Natural killer cell (primary cell): ENCODE measurements at regions not wholly inside any gene's neighbourhood (a gene's known extent, or its start where the extent isn't known, plus 50 kb on each side); places are given as distances from the start of the nearest gene placed in this dataset.

ENCODE experiments used
- ATAC-seq, 3 donors: fragments of 150-1000 bp in 2 of 3; fragments of 200-7000 bp in 1 of 3; cut with Tn5 transposase; 1 replicate in 1 of 3; 2 replicates in 2 of 3; pipeline ENCODE4 v1.10.0; 2021; ENCODE audit warnings: mild to moderate bottlenecking in 2 of 3, moderate library complexity in 2 of 3
- DNase-seq, 2 donors: peaks; one replicate each; pipeline versions ENCODE4 v3.0.0 to v3.0.0-alpha.2; 2013 to 2021; ENCODE audit warnings: mixed read lengths in 1 of 2
- H3K27ac ChIP-seq: one replicate; pipeline ENCODE4 v1.5.1; 2013; ENCODE audit warnings: mild to moderate bottlenecking, low read length
- H3K27me3 ChIP-seq: one replicate; pipeline ENCODE4 v1.6.1; 2013; ENCODE audit warnings: low read length; ENCODE audit not compliant: control insufficient read depth, insufficient read depth
- H3K36me3 ChIP-seq: one replicate; pipeline ENCODE4 v1.6.1; 2013; ENCODE audit warnings: low read length; ENCODE audit not compliant: control insufficient read depth, insufficient read depth
- H3K4me1 ChIP-seq: one replicate; pipeline ENCODE4 v1.6.1; 2013; ENCODE audit warnings: low read length; ENCODE audit not compliant: control insufficient read depth, insufficient read depth
- H3K4me3 ChIP-seq: one replicate; pipeline ENCODE4 v1.5.1; 2013; ENCODE audit warnings: low read length
- H3K9me3 ChIP-seq: one replicate; pipeline ENCODE4 v1.6.1; 2013; ENCODE audit warnings: low read length; ENCODE audit not compliant: control insufficient read depth, insufficient read depth
- H3K27ac Mint-ChIP-seq, 2 donors: one replicate each; pipeline ENCODE4 v1.8.0; 2022; ENCODE audit warnings: mild to moderate bottlenecking in 2 of 2, mixed read lengths in 2 of 2, moderate library complexity in 1 of 2
- H3K27me3 Mint-ChIP-seq, 2 donors: one replicate each; pipeline ENCODE4 v1.8.0; 2022; ENCODE audit warnings: low read depth in 2 of 2, mixed read lengths in 2 of 2
- H3K36me3 Mint-ChIP-seq: one replicate; pipeline ENCODE4 v1.8.0; 2022; ENCODE audit warnings: mixed read lengths
- H3K4me1 Mint-ChIP-seq, 2 donors: one replicate each; pipeline ENCODE4 v1.8.0; 2022; ENCODE audit warnings: mixed read lengths in 2 of 2
- H3K4me3 Mint-ChIP-seq: one replicate; pipeline ENCODE4 v1.8.0; 2022; ENCODE audit warnings: mild to moderate bottlenecking, moderate library complexity, mixed read lengths
- H3K9me3 Mint-ChIP-seq, 2 donors: one replicate each; pipeline ENCODE4 v1.8.0; 2022; ENCODE audit warnings: mixed read lengths in 2 of 2
- CTCF ChIP-seq: fragments of 200-600 bp; IDR thresholded peaks from one replicate; pipeline ENCODE4 v1.8.0; 2022; ENCODE audit warnings: antibody characterized with exemption
- WGBS: methylation state at CpG from one replicate; pipeline ENCODE4 v1.1.7; 2013; ENCODE audit warnings: missing lambda C conversion rate; ENCODE audit not compliant: insufficient coverage; 5-methylcytosine and 5-hydroxymethylcytosine counted together
- intact Hi-C: fragments of 100-400 bp; cut with micrococcal nuclease; formaldehyde crosslinking; loops from one replicate; pipeline ENCODE4 v1.14.2; 2022

- H3K9me3 ChIP-seq = peaks cover 4% of the 10 kb centered on the region
- 94% methylated on average over 1 of the region's 1 CpG for WGBS
- no peak overlapping the region for H3K27ac ChIP-seq
- Mint-ChIP-seq H3K27me3 (no peaks in the 10 kb centered on the region), H3K27ac (no peak overlapping the region), H3K36me3 (peaks cover 10% of the 10 kb centered on the region), H3K4me3 (no peak overlapping the region), H3K9me3 (peaks cover 6 to 9% of the 10 kb centered on the region in 2 donors), H3K4me1 (no peaks in the 10 kb centered on the region)
- no peaks in the 10 kb centered on the region for H3K27me3 ChIP-seq
- H3K4me1 ChIP-seq = no peaks in the 10 kb centered on the region
- ATAC-seq (no peak), DNase-seq (no peak)
- no peaks in the 10 kb centered on the region for H3K36me3 ChIP-seq
- intact Hi-C loops = no loop called here
- no peak for TF ChIP-seq CTCF
- no peak overlapping the region for H3K4me3 ChIP-seq
Measured at GRCh38 chr11:82046778-82047177, 686.9 kb downstream of the FAM181B start.

GRCh38 chr11:82045748-82046457 is 687.8 kb downstream of the FAM181B start:
- intact Hi-C loops = no loop called here
- Mint-ChIP-seq H3K9me3 (peaks cover 6 to 8% of the 10 kb centered on the region in 2 donors), H3K27ac (no peak overlapping the region), H3K4me3 (no peak overlapping the region), H3K36me3 (peaks cover 10% of the 10 kb centered on the region), H3K27me3 (no peaks in the 10 kb centered on the region), H3K4me1 (no peaks in the 10 kb centered on the region)
- no peak for TF ChIP-seq CTCF
- ATAC-seq (no peak), DNase-seq (no peak)
- Histone ChIP-seq H3K27me3 (no peaks in the 10 kb centered on the region), H3K27ac (no peak overlapping the region), H3K36me3 (no peaks in the 10 kb centered on the region), H3K4me3 (no peak overlapping the region), H3K4me1 (no peaks in the 10 kb centered on the region), H3K9me3 (peaks cover 4% of the 10 kb centered on the region)
- 87% methylated on average over 2 of the region's 2 CpGs for WGBS

- Histone ChIP-seq H3K27me3 (no peaks in the 10 kb centered on the region), H3K36me3 (no peaks in the 10 kb centered on the region), H3K4me3 (no peak overlapping the region), H3K9me3 (peaks cover 4% of the 10 kb centered on the region), H3K4me1 (no peaks in the 10 kb centered on the region), H3K27ac (no peak overlapping the region)
- Mint-ChIP-seq H3K27me3 (no peaks in the 10 kb centered on the region), H3K9me3 (peaks cover 0 to 2% of the 10 kb centered on the region in 2 donors), H3K4me1 (no peaks in the 10 kb centered on the region), H3K4me3 (no peak overlapping the region), H3K27ac (no peak overlapping the region), H3K36me3 (no peaks in the 10 kb centered on the region)
- TF ChIP-seq CTCF = no peak
- no peak for ATAC-seq
- no peak for DNase-seq
- intact Hi-C loops = no loop called here
- WGBS = 100% methylated on average over 1 of the region's 2 CpGs
Measured at GRCh38 chr11:82043316-82043715, 690.3 kb downstream of the FAM181B start.

GRCh38 chr11:82041764-82042163 is 691.9 kb downstream of the FAM181B start:
- WGBS = 88% methylated on average over 5 of the region's 6 CpGs
- no peak for TF ChIP-seq CTCF

More at GRCh38 chr11:82041764-82042163, 691.9 kb downstream of the FAM181B start:
- H3K9me3 Mint-ChIP-seq = peaks cover 0 to 2% of the 10 kb centered on the region in 2 donors
- H3K4me3 ChIP-seq = no peak overlapping the region
- no peak overlapping the region for H3K27ac Mint-ChIP-seq
- intact Hi-C loops = no loop called here
- H3K4me1 ChIP-seq = no peaks in the 10 kb centered on the region
- no peak for ATAC-seq
- no peaks in the 10 kb centered on the region for H3K27me3 Mint-ChIP-seq
- no peaks in the 10 kb centered on the region for H3K4me1 Mint-ChIP-seq
- H3K36me3 Mint-ChIP-seq = no peaks in the 10 kb centered on the region
- no peak for DNase-seq
- peaks cover 4% of the 10 kb centered on the region for H3K9me3 ChIP-seq
- H3K36me3 ChIP-seq = no peaks in the 10 kb centered on the region
- no peaks in the 10 kb centered on the region for H3K27me3 ChIP-seq
- no peak overlapping the region for H3K27ac ChIP-seq
- H3K4me3 Mint-ChIP-seq = no peak overlapping the region
